ENCODE measurements at regions not wholly inside any gene's neighbourhood (a gene's known extent, or its start where the extent isn't known, plus 50 kb on each side); places are given as distances from the start of the nearest gene placed in this dataset.

DNA sequence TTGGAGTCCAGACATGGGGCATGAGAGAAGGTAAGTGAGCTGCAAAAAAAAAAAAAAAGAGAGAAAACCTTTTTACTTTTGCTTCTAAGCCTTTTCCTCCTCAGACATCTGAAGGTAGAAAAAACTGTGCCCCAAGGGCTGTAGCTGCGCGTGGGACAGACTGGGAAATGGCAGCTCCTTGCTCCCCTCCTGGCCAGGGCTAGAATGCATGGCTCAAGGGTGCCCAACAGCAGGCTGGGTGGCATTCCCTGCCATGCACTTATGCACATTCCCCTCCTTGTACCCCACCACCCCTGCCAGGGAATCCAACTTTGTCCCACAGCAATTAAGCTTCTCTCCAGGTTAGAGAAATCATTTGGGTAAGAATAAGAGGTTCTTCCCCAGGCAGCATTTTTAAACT is 421.2 kb downstream of the TRAM1L1 start:
- Histone ChIP-seq H3K27ac (no peak overlapping the region), H3K4me1 (no peaks in the 10 kb centered on the region), H3K9me3 (peaks cover 0 to 10% (median 0%) of the 10 kb centered on the region in 4 donors), H3K27me3 (no peaks in the 10 kb centered on the region), H3K36me3 (no peaks in the 10 kb centered on the region), H3K4me3 (no peak overlapping the region)
- DNase-seq = no peak
- intact Hi-C loops (cut with DNase I; ENCODE audit: low total_unique reads) = no loop called here
- 88 to 94% (median 92%) methylated on average over 2 of the region's 2 CpGs for WGBS, 5 donors
- TF ChIP-seq CTCF (IDR thresholded peaks at IDR 0.05) = no peak
- TF ChIP-seq POLR2AphosphoS5 (IDR thresholded peaks at IDR 0.05) = no peak

DNA sequence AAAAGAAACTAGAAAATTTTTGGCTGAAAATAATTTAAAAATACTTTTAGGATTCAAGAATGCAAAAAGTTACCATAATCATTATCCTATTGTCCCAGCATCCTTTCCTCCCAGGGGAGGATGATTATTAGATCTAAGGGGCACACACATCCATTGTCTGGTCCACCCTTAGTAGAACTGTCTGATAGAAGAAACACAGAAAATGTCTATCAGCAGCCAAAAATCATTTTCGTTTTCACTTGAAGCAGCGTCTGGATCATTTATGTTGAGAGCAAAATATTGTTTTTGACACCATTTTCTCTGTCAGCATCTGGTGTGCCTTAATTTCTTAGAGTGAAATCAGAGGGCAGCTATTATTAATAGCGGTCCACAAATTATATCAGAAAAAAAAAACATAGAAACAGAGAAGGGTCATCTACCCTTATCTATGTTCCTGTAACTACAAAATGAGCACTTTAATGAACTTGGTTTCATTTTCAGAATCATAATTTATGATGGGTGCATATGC is 446.3 kb downstream of the TRAM1L1 start:
- Histone ChIP-seq H3K27ac (no peak overlapping the region), H3K9me3 (no peaks in the 10 kb centered on the region)
- 62 to 73% (median 69%) methylated on average over 3 of the region's 3 CpGs for WGBS, 5 donors

GRCh38 chr4:116638592-116638991 is 446.8 kb downstream of the TRAM1L1 start:
- H3K27ac ChIP-seq = no peak overlapping the region
- H3K27me3 ChIP-seq = no peaks in the 10 kb centered on the region
- no peaks in the 10 kb centered on the region for H3K9me3 ChIP-seq
- no peak overlapping the region for H3K4me3 ChIP-seq
- no peak for DNase-seq
- H3K4me1 ChIP-seq = no peaks in the 10 kb centered on the region
- intact Hi-C loops (cut with DNase I; ENCODE audit: low total_unique reads) = no loop called here
- no peak for TF ChIP-seq CTCF (IDR thresholded peaks at IDR 0.05)
- TF ChIP-seq POLR2AphosphoS5 (IDR thresholded peaks at IDR 0.05) = no peak
- TF ChIP-seq POLR2A (IDR thresholded peaks at IDR 0.05) = no peak
- no peaks in the 10 kb centered on the region for H3K36me3 ChIP-seq

More for the DNA sequence above, 446.3 kb downstream of the TRAM1L1 start:
- H3K4me1 ChIP-seq = no peaks in the 10 kb centered on the region
- no peak for TF ChIP-seq CTCF (IDR thresholded peaks at IDR 0.05)
- TF ChIP-seq POLR2AphosphoS5 (IDR thresholded peaks at IDR 0.05) = no peak
- DNase-seq = peak in 1 of 2 donors; percentile 0
- no peak overlapping the region for H3K4me3 ChIP-seq
- no peaks in the 10 kb centered on the region for H3K27me3 ChIP-seq
- intact Hi-C loops (cut with DNase I; ENCODE audit: low total_unique reads) = no loop called here
- no peaks in the 10 kb centered on the region for H3K36me3 ChIP-seq

DNA sequence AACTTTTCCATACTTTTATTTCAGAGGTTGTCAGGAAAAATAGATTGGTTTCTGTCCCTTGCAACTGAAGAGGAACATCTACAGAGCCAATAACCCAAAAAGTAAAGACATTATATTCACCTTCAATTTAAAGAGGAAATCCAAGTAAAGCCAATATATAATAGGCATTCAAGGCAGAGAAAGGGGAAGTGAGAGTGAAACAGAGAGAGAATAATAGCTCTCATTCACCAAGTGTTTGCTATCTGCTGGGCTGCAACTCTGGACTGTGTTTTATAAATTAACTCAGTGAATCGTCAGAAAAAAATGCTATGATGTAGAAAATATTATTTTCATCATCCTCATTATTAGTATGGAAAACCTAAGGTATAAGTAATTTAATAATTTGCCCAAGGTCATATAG is 448.5 kb downstream of the TRAM1L1 start:
- no peak for DNase-seq
- no peak for TF ChIP-seq POLR2AphosphoS5 (IDR thresholded peaks at IDR 0.05)
- TF ChIP-seq CTCF (IDR thresholded peaks at IDR 0.05) = no peak
- no peak overlapping the region for H3K27ac ChIP-seq
- WGBS, 5 donors = 3 to 36% (median 20%) methylated on average over 1 of the region's 1 CpG
- no peak overlapping the region for H3K4me3 ChIP-seq
- H3K4me1 ChIP-seq = no peaks in the 10 kb centered on the region
- no peaks in the 10 kb centered on the region for H3K36me3 ChIP-seq
- no peaks in the 10 kb centered on the region for H3K27me3 ChIP-seq
- no peaks in the 10 kb centered on the region for H3K9me3 ChIP-seq
- intact Hi-C loops (cut with DNase I; ENCODE audit: low total_unique reads) = no loop called here

DNA sequence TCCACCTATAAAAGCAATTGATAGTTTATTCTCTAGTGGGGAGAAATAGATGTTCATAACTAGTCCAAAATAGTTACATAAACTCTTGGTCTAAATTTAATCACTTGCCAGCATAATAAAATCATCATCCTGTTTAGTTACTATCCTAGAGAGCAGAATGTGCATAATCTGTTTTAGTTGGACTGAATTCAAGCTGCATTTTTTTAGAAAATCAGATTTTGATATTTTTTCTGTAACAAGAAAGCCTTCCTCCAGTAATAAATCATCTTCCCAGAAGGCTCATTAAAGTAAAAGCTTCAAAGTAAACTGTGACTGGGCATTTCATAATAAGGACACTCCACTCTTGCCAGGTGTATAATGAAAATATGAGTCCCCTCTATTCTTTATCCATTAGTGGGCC is 453.1 kb downstream of the TRAM1L1 start:
- H3K4me3 ChIP-seq = no peak overlapping the region
- intact Hi-C loops (cut with DNase I; ENCODE audit: low total_unique reads) = no loop called here
- no peak for DNase-seq
- no peaks in the 10 kb centered on the region for H3K36me3 ChIP-seq
- H3K4me1 ChIP-seq = no peaks in the 10 kb centered on the region
- no peaks in the 10 kb centered on the region for H3K9me3 ChIP-seq
- no peaks in the 10 kb centered on the region for H3K27me3 ChIP-seq
- H3K27ac ChIP-seq = no peak overlapping the region
- TF ChIP-seq POLR2AphosphoS5 (IDR thresholded peaks at IDR 0.05) (no peak), EP300 (IDR thresholded peaks at IDR 0.05) (no peak), POLR2A (IDR thresholded peaks at IDR 0.05) (no peak), CTCF (IDR thresholded peaks at IDR 0.05) (no peak)
